ENCODE measurements at regions not wholly inside any gene's neighbourhood (a gene's known extent, or its start where the extent isn't known, plus 50 kb on each side); places are given as distances from the start of the nearest gene placed in this dataset.
"Not testable (repeated sequence)": the region's sequence is repeated elsewhere in the genome, so short reads cannot be mapped to it uniquely, and the experiment has no call there.

GRCh38 chr10:95130429-95130828 is 61.1 kb upstream of the CYP2C8 start:
- TF ChIP-seq, protein P1, sequence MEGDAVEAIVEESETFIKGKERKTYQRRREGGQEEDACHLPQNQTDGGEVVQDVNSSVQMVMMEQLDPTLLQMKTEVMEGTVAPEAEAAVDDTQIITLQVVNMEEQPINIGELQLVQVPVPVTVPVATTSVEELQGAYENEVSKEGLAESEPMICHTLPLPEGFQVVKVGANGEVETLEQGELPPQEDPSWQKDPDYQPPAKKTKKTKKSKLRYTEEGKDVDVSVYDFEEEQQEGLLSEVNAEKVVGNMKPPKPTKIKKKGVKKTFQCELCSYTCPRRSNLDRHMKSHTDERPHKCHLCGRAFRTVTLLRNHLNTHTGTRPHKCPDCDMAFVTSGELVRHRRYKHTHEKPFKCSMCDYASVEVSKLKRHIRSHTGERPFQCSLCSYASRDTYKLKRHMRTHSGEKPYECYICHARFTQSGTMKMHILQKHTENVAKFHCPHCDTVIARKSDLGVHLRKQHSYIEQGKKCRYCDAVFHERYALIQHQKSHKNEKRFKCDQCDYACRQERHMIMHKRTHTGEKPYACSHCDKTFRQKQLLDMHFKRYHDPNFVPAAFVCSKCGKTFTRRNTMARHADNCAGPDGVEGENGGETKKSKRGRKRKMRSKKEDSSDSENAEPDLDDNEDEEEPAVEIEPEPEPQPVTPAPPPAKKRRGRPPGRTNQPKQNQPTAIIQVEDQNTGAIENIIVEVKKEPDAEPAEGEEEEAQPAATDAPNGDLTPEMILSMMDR (IDR thresholded peaks at IDR 0.05; ENCODE audit: extremely low read depth in 1 of 2, insufficient read depth in 1 of 2, low read depth in 1 of 2, low read length in 2 of 2), result not testable (repeated sequence)
- not testable (repeated sequence) for TF ChIP-seq POLR2A (IDR thresholded peaks at IDR 0.05; ENCODE audit: low read depth, low read length); FOS (IDR thresholded peaks at IDR 0.05; ENCODE audit: borderline replicate concordance, insufficient read depth, low read length)

Measured in endothelial cell of umbilical vein (primary cell).